GM19467 (cell line): ENCODE measurements at regions not wholly inside any gene's neighbourhood (a gene's known extent, or its start where the extent isn't known, plus 50 kb on each side); places are given as distances from the start of the nearest gene placed in this dataset.

ENCODE experiments used
- ATAC-seq: cut with Tn5 transposase; IDR thresholded peaks from one replicate; pipeline ENCODE4 v1.9.1; 2021; ENCODE audit warnings: mild to moderate bottlenecking, moderate library complexity; ENCODE audit not compliant: unreplicated experiment

GRCh38 chr17:74097450-74098135 is 105.9 kb upstream of the RPL38 start:
- ATAC-seq = no peak

- ATAC-seq = no peak
Observed at GRCh38 chr17:74098136-74099024, 105.1 kb upstream of the RPL38 start.

- ATAC-seq = no peak
Observed at GRCh38 chr17:74099442-74100340, 103.8 kb upstream of the RPL38 start.

- no peak for ATAC-seq
Observed at GRCh38 chr17:74104921-74105320, 98.6 kb upstream of the RPL38 start.

GRCh38 chr17:74107107-74107506 is 96.4 kb upstream of the RPL38 start:
- no peak for ATAC-seq

- ATAC-seq = no peak
Observed at GRCh38 chr17:74108126-74108705, 95.3 kb upstream of the RPL38 start.

- ATAC-seq = no peak
Observed at GRCh38 chr17:74110467-74110866, 93.0 kb upstream of the RPL38 start.

GRCh38 chr17:74113326-74113725 is 90.2 kb upstream of the RPL38 start:
- no peak for ATAC-seq

- ATAC-seq = no peak
Observed at GRCh38 chr17:74113952-74114351, 89.5 kb upstream of the RPL38 start.

GRCh38 chr17:74114881-74115470 is 88.5 kb upstream of the RPL38 start:
- ATAC-seq = no peak

- ATAC-seq = no peak
Observed at GRCh38 chr17:74115586-74115985, 87.9 kb upstream of the RPL38 start.

GRCh38 chr17:74116087-74116717 is 87.3 kb upstream of the RPL38 start:
- ATAC-seq = no peak

- ATAC-seq = no peak
Observed at GRCh38 chr17:74117087-74117698, 86.3 kb upstream of the RPL38 start.

- ATAC-seq = no peak
Observed at GRCh38 chr17:74117999-74118421, 85.5 kb upstream of the RPL38 start.

GRCh38 chr17:74118504-74118903 is 85.0 kb upstream of the RPL38 start:
- no peak for ATAC-seq

- no peak for ATAC-seq
Observed at GRCh38 chr17:74119049-74119580, 84.4 kb upstream of the RPL38 start.

- no peak for ATAC-seq
Observed at GRCh38 chr17:74119965-74120364, 83.5 kb upstream of the RPL38 start.

GRCh38 chr17:74123350-74123749 is 80.1 kb upstream of the RPL38 start:
- ATAC-seq = no peak

- no peak for ATAC-seq
Observed at GRCh38 chr17:74123866-74124444, 79.5 kb upstream of the RPL38 start.
